HG02981 (cell line): ENCODE measurements at regions not wholly inside any gene's neighbourhood (a gene's known extent, or its start where the extent isn't known, plus 50 kb on each side); places are given as distances from the start of the nearest gene placed in this dataset.
"Not testable (repeated sequence)": the region's sequence is repeated elsewhere in the genome, so short reads cannot be mapped to it uniquely, and the experiment has no call there.

Experiments used
- ATAC-seq: cut with Tn5 transposase; IDR thresholded peaks from one replicate; pipeline ENCODE4 v1.9.1; 2021; ENCODE audit warnings: mild to moderate bottlenecking, moderate library complexity; ENCODE audit not compliant: unreplicated experiment

DNA sequence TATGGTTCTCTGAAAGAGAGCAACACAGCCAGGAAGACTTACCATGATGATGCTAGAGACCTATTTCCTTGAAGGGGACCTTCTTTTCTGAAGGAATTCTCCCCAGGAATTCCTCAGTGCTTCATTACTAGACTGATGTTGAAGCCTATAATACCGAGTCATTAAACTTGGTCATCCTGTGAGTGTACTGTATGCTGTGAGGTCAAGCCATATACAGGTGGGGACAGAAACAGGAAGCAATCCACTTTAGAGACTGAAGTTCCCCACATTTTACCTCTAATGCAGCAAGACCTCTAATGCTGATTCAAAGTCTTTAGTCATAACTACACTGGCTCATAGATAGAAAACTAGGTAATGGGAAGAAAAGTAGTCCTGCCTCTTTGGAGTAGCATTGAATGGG, 77.1 kb upstream of the RASEF start:
- no peak for ATAC-seq

DNA sequence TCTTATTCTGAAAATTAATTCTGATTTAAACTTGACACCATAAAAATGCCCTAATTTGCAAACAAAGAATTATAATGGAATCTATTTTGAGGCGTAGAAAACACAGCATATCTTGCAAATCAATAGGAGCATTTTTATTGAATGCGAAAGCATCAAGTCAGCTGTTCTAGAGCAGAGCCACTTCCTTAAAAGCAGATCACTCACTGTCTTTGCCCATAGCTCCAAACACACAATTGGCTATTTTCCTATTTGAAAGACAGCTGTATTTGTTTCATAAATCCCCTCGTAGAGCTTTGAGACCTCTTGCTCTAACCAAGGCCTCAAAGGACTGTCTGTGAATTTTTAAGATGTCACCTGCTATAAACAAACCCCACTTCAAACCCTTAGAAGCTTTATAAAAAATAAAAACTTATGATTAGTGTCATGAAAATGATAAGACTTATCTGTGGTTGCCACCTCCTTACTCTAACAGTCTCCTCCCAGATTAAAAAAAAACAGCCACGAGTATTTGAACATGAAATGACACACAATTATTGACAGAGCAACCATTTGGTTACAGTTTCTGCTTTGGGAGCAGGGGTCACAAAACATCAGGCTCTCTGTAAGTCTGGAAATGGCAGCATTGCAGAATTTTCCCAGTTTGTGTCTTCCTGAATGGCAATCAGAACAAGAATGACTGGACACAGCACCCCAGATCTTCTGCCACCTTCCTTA, 75.6 kb upstream of the RASEF start:
- no peak for ATAC-seq

DNA sequence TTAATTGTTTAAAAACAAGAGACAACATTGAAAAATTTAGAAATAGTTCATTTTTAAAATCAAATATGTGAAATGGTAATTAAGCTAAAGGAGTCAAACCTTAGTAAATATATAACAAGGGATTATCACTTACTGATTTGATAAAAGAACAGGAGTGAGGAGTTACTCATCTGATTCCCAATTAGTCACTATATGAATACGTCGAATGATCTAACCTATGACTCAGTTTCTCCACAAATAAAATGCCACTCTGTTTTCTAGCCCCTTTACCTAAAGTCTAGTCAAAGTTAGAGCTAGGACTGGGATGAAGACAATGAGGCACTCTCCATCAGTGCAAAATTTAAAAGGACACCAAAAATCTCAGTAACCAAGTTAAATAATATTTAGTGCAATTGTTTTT, 70.4 kb upstream of the RASEF start:
- no peak for ATAC-seq

DNA sequence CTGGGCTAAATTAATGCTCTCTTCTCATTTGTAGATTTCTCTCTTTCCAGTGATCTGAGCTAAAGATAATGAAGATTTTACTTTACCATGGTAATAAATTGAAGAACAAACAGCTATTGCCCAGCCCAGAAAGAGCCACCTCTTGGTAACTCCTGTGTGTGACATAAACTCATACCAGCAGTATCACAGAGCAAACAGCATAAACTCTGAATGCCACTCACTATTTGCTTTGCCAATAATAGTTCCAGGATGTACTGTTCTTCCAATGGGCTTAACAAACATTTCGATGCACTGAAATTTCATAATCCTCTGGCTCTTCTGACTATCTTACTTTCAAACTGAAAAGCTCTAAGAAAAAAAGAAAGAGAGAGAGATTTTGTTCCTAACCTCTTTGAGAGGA, 69.8 kb upstream of the RASEF start:
- no peak for ATAC-seq

DNA sequence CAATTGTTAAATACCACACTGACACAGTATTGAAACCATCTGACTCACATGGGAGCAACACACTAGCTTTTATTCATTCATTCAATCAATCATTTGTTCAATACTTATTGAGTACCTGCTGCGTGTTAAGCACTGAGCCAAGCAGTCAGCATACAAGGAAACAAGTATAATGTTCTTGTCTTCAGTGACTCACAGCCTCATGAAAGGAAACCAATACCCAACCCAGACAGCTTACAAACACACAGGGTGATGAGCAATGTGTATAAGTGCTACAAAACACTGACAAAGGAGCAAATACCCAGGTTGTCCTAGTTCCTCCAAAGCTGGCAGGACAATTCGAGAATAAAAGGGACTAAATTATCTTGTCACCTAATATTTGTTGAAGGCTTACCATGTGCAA, 67.6 kb upstream of the RASEF start:
- no peak for ATAC-seq

DNA sequence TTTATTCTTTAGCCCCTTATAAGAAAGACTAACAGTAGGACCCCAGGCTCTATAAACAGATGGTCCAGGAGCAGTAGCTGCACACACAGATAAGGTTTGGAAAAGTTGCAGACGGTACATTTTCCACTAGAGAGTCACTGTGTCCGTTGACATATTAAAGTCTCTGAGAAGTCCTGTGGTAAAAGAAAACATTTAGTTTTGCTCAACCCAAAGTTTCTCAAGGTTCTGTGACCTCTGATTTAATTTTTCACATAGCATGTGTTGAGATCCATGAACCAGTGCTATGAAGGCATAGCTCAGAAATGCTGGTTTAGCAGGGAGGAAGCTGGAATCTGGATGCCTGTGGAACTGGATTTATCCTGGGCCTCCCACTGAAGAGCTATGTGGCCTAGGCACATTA, 62.7 kb upstream of the RASEF start:
- no peak for ATAC-seq

DNA sequence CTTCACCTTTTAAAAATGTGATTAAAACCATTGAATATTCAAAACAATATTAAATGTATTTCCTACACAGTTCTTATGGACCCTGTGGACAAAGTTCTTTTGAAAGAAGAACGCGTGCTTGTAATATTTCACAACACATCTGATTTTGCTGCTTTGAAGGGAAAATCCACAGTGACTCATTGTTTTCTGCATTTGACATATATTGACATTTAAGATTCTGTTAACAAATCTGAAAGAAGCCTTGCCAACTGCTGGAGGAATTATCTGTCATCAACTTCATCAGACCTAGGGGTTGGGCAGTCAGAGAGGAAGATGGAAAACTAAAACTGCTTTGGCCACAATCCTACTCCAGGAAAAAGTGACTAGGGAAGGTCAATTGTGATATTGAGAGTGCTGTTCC, 56.9 kb upstream of the RASEF start:
- ATAC-seq, result no peak

DNA sequence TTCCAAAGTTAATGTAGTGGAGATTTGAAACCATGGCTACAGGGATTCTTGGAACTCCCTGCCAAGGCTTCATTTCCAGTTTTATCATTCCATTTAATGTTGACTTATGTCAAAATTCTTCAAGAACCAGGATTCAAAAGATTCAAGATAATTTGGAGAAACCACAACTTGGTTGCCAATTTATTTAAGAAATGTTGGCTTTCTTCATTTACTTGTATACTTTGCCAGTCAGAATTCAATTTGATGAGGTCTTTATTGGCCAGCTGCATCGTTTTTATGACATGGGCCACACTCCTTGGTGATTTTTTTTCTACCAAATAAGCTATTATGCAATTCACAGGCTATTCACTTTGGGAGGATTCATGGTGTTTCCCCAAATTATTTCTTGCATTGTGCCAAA, 53.1 kb upstream of the RASEF start:
- ATAC-seq, result no peak

DNA sequence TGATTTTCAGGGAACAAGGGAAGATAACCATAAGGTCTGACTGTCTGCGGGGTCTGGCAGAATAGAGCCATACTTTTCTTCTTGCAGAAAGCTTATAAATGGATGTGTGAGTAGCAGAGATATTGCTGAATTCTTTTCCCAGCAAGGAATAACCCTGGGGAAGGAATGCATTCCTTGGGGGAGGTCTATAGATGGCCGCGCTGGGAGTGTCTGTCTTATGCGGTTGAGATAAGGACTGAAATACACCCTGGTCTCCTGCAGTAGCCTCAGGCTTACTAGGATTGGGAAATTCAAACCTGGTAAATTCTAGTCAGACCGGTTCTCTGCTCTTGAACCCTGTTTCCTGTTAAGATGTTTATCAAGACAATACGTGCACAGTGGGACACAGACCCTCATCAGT, 50.5 kb upstream of the RASEF start:
- ATAC-seq, result not testable (repeated sequence)
